ENCODE measurements at regions not wholly inside any gene's neighbourhood (a gene's known extent, or its start where the extent isn't known, plus 50 kb on each side); places are given as distances from the start of the nearest gene placed in this dataset.
"Not testable (repeated sequence)": the region's sequence is repeated elsewhere in the genome, so short reads cannot be mapped to it uniquely, and the experiment has no call there.

- H3K4me1 Mint-ChIP-seq, result no peaks in the 10 kb centered on the region
- intact Hi-C loops (cut with micrococcal nuclease), result no loop called here
- H3K4me3 Mint-ChIP-seq, result no peak overlapping the region
- H3K27me3 Mint-ChIP-seq, result no peaks in the 10 kb centered on the region
- no peaks in the 10 kb centered on the region for H3K9me3 Mint-ChIP-seq
- H3K27ac Mint-ChIP-seq, result no peak overlapping the region
- no peaks in the 10 kb centered on the region for H3K36me3 Mint-ChIP-seq (ENCODE audit: low read depth)
- DNase-seq, result no peak
Observed at GRCh38 chr9:105993921-105994715, 299.8 kb downstream of the TMEM38B start.

GRCh38 chr9:105994970-105995369 lies 300.6 kb downstream of the TMEM38B start:
- Mint-ChIP-seq H3K27ac (no peak overlapping the region), H3K36me3 (ENCODE audit: low read depth) (no peaks in the 10 kb centered on the region), H3K4me1 (no peaks in the 10 kb centered on the region), H3K4me3 (no peak overlapping the region), H3K27me3 (no peaks in the 10 kb centered on the region), H3K9me3 (no peaks in the 10 kb centered on the region)
- intact Hi-C loops (cut with micrococcal nuclease), result no loop called here
- DNase-seq, result no peak

GRCh38 chr9:106017198-106017740 lies 322.9 kb downstream of the TMEM38B start:
- Mint-ChIP-seq H3K9me3 (no peaks in the 10 kb centered on the region), H3K27me3 (no peaks in the 10 kb centered on the region), H3K27ac (no peak overlapping the region), H3K36me3 (ENCODE audit: low read depth) (no peaks in the 10 kb centered on the region), H3K4me3 (no peak overlapping the region), H3K4me1 (no peaks in the 10 kb centered on the region)
- no peak for DNase-seq
- intact Hi-C loops (cut with micrococcal nuclease), result no loop called here

- Mint-ChIP-seq H3K27me3 (no peaks in the 10 kb centered on the region), H3K27ac (no peak overlapping the region), H3K4me3 (no peak overlapping the region), H3K36me3 (ENCODE audit: low read depth) (no peaks in the 10 kb centered on the region), H3K9me3 (no peaks in the 10 kb centered on the region), H3K4me1 (no peaks in the 10 kb centered on the region)
- intact Hi-C loops (cut with micrococcal nuclease), result no loop called here
- no peak for DNase-seq
Observed at GRCh38 chr9:106019039-106019680, 324.8 kb downstream of the TMEM38B start.

GRCh38 chr9:106019702-106020101 lies 325.4 kb downstream of the TMEM38B start:
- intact Hi-C loops (cut with micrococcal nuclease), result no loop called here
- Mint-ChIP-seq H3K36me3 (ENCODE audit: low read depth) (no peaks in the 10 kb centered on the region), H3K9me3 (no peaks in the 10 kb centered on the region)

GRCh38 chr9:106020186-106020585 lies 325.8 kb downstream of the TMEM38B start:
- H3K36me3 Mint-ChIP-seq (ENCODE audit: low read depth), result no peaks in the 10 kb centered on the region
- no peaks in the 10 kb centered on the region for H3K27me3 Mint-ChIP-seq
- intact Hi-C loops (cut with micrococcal nuclease), result no loop called here

More at GRCh38 chr9:106019702-106020101, 325.4 kb downstream of the TMEM38B start:
- H3K4me1 Mint-ChIP-seq, result no peaks in the 10 kb centered on the region
- DNase-seq, result no peak
- H3K4me3 Mint-ChIP-seq, result no peak overlapping the region
- no peaks in the 10 kb centered on the region for H3K27me3 Mint-ChIP-seq
- H3K27ac Mint-ChIP-seq, result no peak overlapping the region

GRCh38 chr9:106023455-106023854 lies 329.1 kb downstream of the TMEM38B start:
- intact Hi-C loops (cut with micrococcal nuclease), result no loop called here
- Mint-ChIP-seq H3K27me3 (no peaks in the 10 kb centered on the region), H3K4me3 (no peak overlapping the region), H3K4me1 (no peaks in the 10 kb centered on the region), H3K27ac (no peak overlapping the region), H3K36me3 (ENCODE audit: low read depth) (no peaks in the 10 kb centered on the region), H3K9me3 (no peaks in the 10 kb centered on the region)
- no peak for DNase-seq

More at GRCh38 chr9:106020186-106020585, 325.8 kb downstream of the TMEM38B start:
- H3K27ac Mint-ChIP-seq, result no peak overlapping the region
- no peaks in the 10 kb centered on the region for H3K4me1 Mint-ChIP-seq
- no peak overlapping the region for H3K4me3 Mint-ChIP-seq
- no peak for DNase-seq
- no peaks in the 10 kb centered on the region for H3K9me3 Mint-ChIP-seq

- H3K36me3 Mint-ChIP-seq (ENCODE audit: low read depth), result no peaks in the 10 kb centered on the region
- H3K4me1 Mint-ChIP-seq, result no peaks in the 10 kb centered on the region
- no peaks in the 10 kb centered on the region for H3K27me3 Mint-ChIP-seq
- H3K9me3 Mint-ChIP-seq, result no peaks in the 10 kb centered on the region
- no peak for DNase-seq
- intact Hi-C loops (cut with micrococcal nuclease), result no loop called here
- H3K4me3 Mint-ChIP-seq, result no peak overlapping the region
- no peak overlapping the region for H3K27ac Mint-ChIP-seq
Observed at GRCh38 chr9:106025453-106025852, 331.1 kb downstream of the TMEM38B start.

- H3K27me3 Mint-ChIP-seq; H3K27ac Mint-ChIP-seq; H3K4me3 Mint-ChIP-seq; H3K4me1 Mint-ChIP-seq; intact Hi-C loops (cut with micrococcal nuclease); H3K36me3 Mint-ChIP-seq (ENCODE audit: low read depth); DNase-seq; H3K9me3 Mint-ChIP-seq: not testable (repeated sequence)
Observed at GRCh38 chr9:106030146-106030545, 335.8 kb downstream of the TMEM38B start.

- H3K27ac Mint-ChIP-seq, result no peak overlapping the region
- H3K4me1 Mint-ChIP-seq, result no peaks in the 10 kb centered on the region
- no peak overlapping the region for H3K4me3 Mint-ChIP-seq
- H3K9me3 Mint-ChIP-seq, result no peaks in the 10 kb centered on the region
- intact Hi-C loops (cut with micrococcal nuclease), result no loop called here
- no peaks in the 10 kb centered on the region for H3K36me3 Mint-ChIP-seq (ENCODE audit: low read depth)
- H3K27me3 Mint-ChIP-seq, result no peaks in the 10 kb centered on the region
- no peak for DNase-seq
Observed at GRCh38 chr9:106032978-106033377, 338.6 kb downstream of the TMEM38B start.

GRCh38 chr9:106035806-106036205 lies 341.5 kb downstream of the TMEM38B start:
- no peak overlapping the region for H3K27ac Mint-ChIP-seq

GRCh38 chr9:106038266-106039001 lies 344.1 kb downstream of the TMEM38B start:
- intact Hi-C loops (cut with micrococcal nuclease), result no loop called here
- Mint-ChIP-seq H3K4me3 (no peak overlapping the region), H3K27me3 (no peaks in the 10 kb centered on the region), H3K36me3 (ENCODE audit: low read depth) (no peaks in the 10 kb centered on the region), H3K9me3 (no peaks in the 10 kb centered on the region), H3K4me1 (no peaks in the 10 kb centered on the region), H3K27ac (no peak overlapping the region)
- DNase-seq, result no peak

More at GRCh38 chr9:106035806-106036205, 341.5 kb downstream of the TMEM38B start:
- no peak for DNase-seq
- Mint-ChIP-seq H3K4me3 (no peak overlapping the region), H3K27me3 (no peaks in the 10 kb centered on the region), H3K36me3 (ENCODE audit: low read depth) (no peaks in the 10 kb centered on the region), H3K9me3 (no peaks in the 10 kb centered on the region), H3K4me1 (no peaks in the 10 kb centered on the region)
- intact Hi-C loops (cut with micrococcal nuclease), result no loop called here

- DNase-seq, result no peak
- H3K4me3 Mint-ChIP-seq, result no peak overlapping the region
- H3K27me3 Mint-ChIP-seq, result no peaks in the 10 kb centered on the region
- no peaks in the 10 kb centered on the region for H3K4me1 Mint-ChIP-seq
- intact Hi-C loops (cut with micrococcal nuclease), result no loop called here
- H3K9me3 Mint-ChIP-seq, result no peaks in the 10 kb centered on the region
- H3K27ac Mint-ChIP-seq, result no peak overlapping the region
- no peaks in the 10 kb centered on the region for H3K36me3 Mint-ChIP-seq (ENCODE audit: low read depth)
Observed at GRCh38 chr9:106039151-106039935, 345.0 kb downstream of the TMEM38B start.
